ENCODE measurements at regions not wholly inside any gene's neighbourhood (a gene's known extent, or its start where the extent isn't known, plus 50 kb on each side); places are given as distances from the start of the nearest gene placed in this dataset.

GRCh38 chr10:29849886-29850285 lies 209.5 kb downstream of the JCAD start:
- TSS peak; percentile 16 for BruUV-seq (replicated peaks)
- Histone ChIP-seq H4K20me1 (replicated peaks; ENCODE audit: control insufficient read depth, extremely low read depth, insufficient read depth, low read length) (no peaks in the 10 kb centered on the region), H3K4me1 (ENCODE audit: control insufficient read depth, extremely low read depth, insufficient read depth, low read length) (peaks cover 31% of the 10 kb centered on the region), H3K27ac (ENCODE audit: insufficient read depth, low read depth, low read length) (peak overlapping the region; percentile 44), H2AFZ (ENCODE audit: low read depth, low read length) (no peak overlapping the region), H3K36me3 (ENCODE audit: control insufficient read depth in 2 of 2, extremely low read depth in 1 of 2, insufficient read depth in 2 of 2, low read length in 2 of 2) (no peaks in the 10 kb centered on the region), H3K9me3 (replicated peaks; ENCODE audit: control insufficient read depth, insufficient read depth, low read length) (no peaks in the 10 kb centered on the region), H3K27me3 (ENCODE audit: control insufficient read depth in 2 of 2, insufficient read depth in 2 of 2, low read length in 2 of 2) (no peaks in the 10 kb centered on the region), H3K9ac (replicated peaks; ENCODE audit: extremely low read depth, insufficient read depth, low read length) (peak overlapping the region; percentile 63), H3K4me3 (replicated peaks in 1 of 3; ENCODE audit: insufficient read depth in 1 of 3, low read depth in 1 of 3, low read length in 3 of 3) (peak overlapping the region in 1 of 3 experiments; percentile 52), H3K4me2 (ENCODE audit: insufficient read depth, low read length) (peak overlapping the region; percentile 91), H3K9me1 (replicated peaks; ENCODE audit: control insufficient read depth, extremely low read depth, insufficient read depth, low read length) (no peaks in the 10 kb centered on the region), H3K79me2 (ENCODE audit: control insufficient read depth, insufficient read depth, low read length) (no peaks in the 10 kb centered on the region)
- peak; percentile 21 for FAIRE-seq
- CTCF ChIA-PET, result interaction anchor here (0.6 to 1.5 kb wide), 15 partner anchors 8 to 155 kb away, joined by 3 to 9 read pairs (median 4); no protein-coding TSS in a partner anchor
- intact Hi-C loops (cut with micrococcal nuclease), result loop anchor here (1.0 kb wide), 4 partner anchors 46 to 114 kb away; no protein-coding TSS in a partner anchor
- TF ChIP-seq GATA2 (IDR thresholded peaks at IDR 0.05; ENCODE audit: insufficient read depth, insufficient read length, low read depth, low read length) (no peak), POLR2A (IDR thresholded peaks at IDR 0.05; ENCODE audit: low read depth, low read length) (no peak), FOS (IDR thresholded peaks at IDR 0.05; ENCODE audit: borderline replicate concordance, insufficient read depth, low read length) (no peak), POLR2AphosphoS5 (IDR thresholded peaks at IDR 0.05; ENCODE audit: insufficient read depth, low read depth, low read length) (no peak)
- no peak for DNase-seq (ENCODE audit: low read depth, low spot score)
- POLR2A ChIA-PET, result interaction anchor here (0.9 kb wide), 1 partner anchor 46 kb away, joined by 3 read pairs; no protein-coding TSS in a partner anchor
- dilution Hi-C loops (cut with MboI; ENCODE audit: extremely low pct_ligation_motif_present, low sequenced_read_pairs), result no loop called here

- H3K9me3 ChIP-seq (replicated peaks; ENCODE audit: control insufficient read depth, insufficient read depth, low read length), result no peaks in the 10 kb centered on the region
- peaks cover 31% of the 10 kb centered on the region for H3K4me1 ChIP-seq (ENCODE audit: control insufficient read depth, extremely low read depth, insufficient read depth, low read length)
- TF ChIP-seq EZH2 (IDR thresholded peaks at IDR 0.05; ENCODE audit: borderline replicate concordance, low read depth, low read length, severe bottlenecking), result no peak
- TF ChIP-seq MAX (IDR thresholded peaks at IDR 0.05; ENCODE audit: insufficient read depth, insufficient read length), result no peak
- TF ChIP-seq POLR2A (IDR thresholded peaks at IDR 0.05; ENCODE audit: low read depth, low read length), result peak; percentile 64
- peak; percentile 94 for TF ChIP-seq POLR2AphosphoS5 (IDR thresholded peaks at IDR 0.05; ENCODE audit: insufficient read depth, low read depth, low read length)
- TF ChIP-seq FOS (IDR thresholded peaks at IDR 0.05; ENCODE audit: borderline replicate concordance, insufficient read depth, low read length), result peak; percentile 63
- peak; percentile 92 for TF ChIP-seq GATA2 (IDR thresholded peaks at IDR 0.05; ENCODE audit: insufficient read depth, insufficient read length, low read depth, low read length)
- TF ChIP-seq JUN (IDR thresholded peaks at IDR 0.05; ENCODE audit: borderline replicate concordance, insufficient read depth, insufficient read length, low read depth), result peak; percentile 24
- no peak for TF ChIP-seq CTCF (IDR thresholded peaks at IDR 0.05; ENCODE audit: extremely low read depth in 1 of 2, insufficient read depth in 1 of 2, low read depth in 1 of 2, low read length in 2 of 2)
- TF ChIP-seq MYC (IDR thresholded peaks at IDR 0.05; ENCODE audit: low read depth, low read length), result no peak
- intact Hi-C loops (cut with micrococcal nuclease) (loop anchor here (1.0 kb wide), 3 partner anchors 45 to 113 kb away; no protein-coding TSS in a partner anchor), dilution Hi-C loops (cut with MboI; ENCODE audit: extremely low pct_ligation_motif_present, low sequenced_read_pairs) (no loop called here)
- H2AFZ ChIP-seq (ENCODE audit: low read depth, low read length), result peak overlapping the region; percentile 81
- CTCF ChIA-PET, result interaction anchor here (0.6 to 1.5 kb wide), 18 partner anchors 8 to 155 kb away, joined by 3 to 9 read pairs (median 3); no protein-coding TSS in a partner anchor
- peak overlapping the region; percentile 63 for H3K9ac ChIP-seq (replicated peaks; ENCODE audit: extremely low read depth, insufficient read depth, low read length)
- no peaks in the 10 kb centered on the region for H4K20me1 ChIP-seq (replicated peaks; ENCODE audit: control insufficient read depth, extremely low read depth, insufficient read depth, low read length)
- peak overlapping the region; percentile 81 for H3K27ac ChIP-seq (ENCODE audit: insufficient read depth, low read depth, low read length)
- peak overlapping the region; percentile 91 for H3K4me2 ChIP-seq (ENCODE audit: insufficient read depth, low read length)
- peak overlapping the region in 1 of 3 experiments; percentile 52 for H3K4me3 ChIP-seq (replicated peaks in 1 of 3; ENCODE audit: insufficient read depth in 1 of 3, low read depth in 1 of 3, low read length in 3 of 3)
- FAIRE-seq (peak; percentile 91), DNase-seq (ENCODE audit: low read depth, low spot score) (peak; percentile 86)
- no peaks in the 10 kb centered on the region for H3K27me3 ChIP-seq (ENCODE audit: control insufficient read depth in 2 of 2, insufficient read depth in 2 of 2, low read length in 2 of 2)
- POLR2A ChIA-PET, result interaction anchor here (0.5 to 0.9 kb wide), 3 partner anchors 18 to 189 kb away, joined by 3 to 8 read pairs (median 7); no protein-coding TSS in a partner anchor
- H3K9me1 ChIP-seq (replicated peaks; ENCODE audit: control insufficient read depth, extremely low read depth, insufficient read depth, low read length), result no peaks in the 10 kb centered on the region
- BruUV-seq (replicated peaks), result no TSS peak
- H3K36me3 ChIP-seq (ENCODE audit: control insufficient read depth in 2 of 2, extremely low read depth in 1 of 2, insufficient read depth in 2 of 2, low read length in 2 of 2), result no peaks in the 10 kb centered on the region
- no peaks in the 10 kb centered on the region for H3K79me2 ChIP-seq (ENCODE audit: control insufficient read depth, insufficient read depth, low read length)
Measured at GRCh38 chr10:29849126-29849833, 210.1 kb downstream of the JCAD start.

All from endothelial cell of umbilical vein (primary cell).